ENCODE measurements at regions not wholly inside any gene's neighbourhood (a gene's known extent, or its start where the extent isn't known, plus 50 kb on each side); places are given as distances from the start of the nearest gene placed in this dataset.

DNA sequence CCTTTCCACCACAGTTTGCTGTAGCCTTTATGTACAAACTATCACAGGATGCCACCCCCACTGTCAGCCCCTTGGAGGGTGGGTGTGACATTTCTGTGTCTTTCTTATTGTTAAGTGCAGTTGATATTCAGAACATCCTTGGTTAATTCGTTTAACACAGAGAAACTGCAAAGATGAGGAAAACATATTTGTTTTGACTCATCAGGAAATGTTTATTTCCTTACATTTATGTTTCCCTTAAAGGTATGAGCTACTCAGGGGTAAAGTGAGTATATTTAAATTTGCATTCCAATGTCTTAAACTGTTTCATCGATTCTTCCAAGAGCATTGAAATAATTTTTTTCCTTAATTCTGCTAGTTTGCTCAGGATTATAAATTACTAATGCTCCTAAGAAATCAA is 243.4 kb downstream of the RDH14 start:
- H3K27me3 ChIP-seq (ENCODE audit: control insufficient read depth in 2 of 2, insufficient read depth in 2 of 2, low read length in 2 of 2) = no peaks in the 10 kb centered on the region
- peak overlapping the region; percentile 57 for H3K4me2 ChIP-seq (ENCODE audit: insufficient read depth, low read length)
- H3K9ac ChIP-seq (replicated peaks; ENCODE audit: extremely low read depth, insufficient read depth, low read length) = no peak overlapping the region
- no peak overlapping the region for H2AFZ ChIP-seq (ENCODE audit: low read depth, low read length)
- CTCF ChIA-PET = interaction anchor here (1.6 kb wide), 1 partner anchor 17 kb away, joined by 3 read pairs; no protein-coding TSS in a partner anchor
- no TSS peak for BruUV-seq (replicated peaks)
- TF ChIP-seq FOS (IDR thresholded peaks at IDR 0.05; ENCODE audit: borderline replicate concordance, insufficient read depth, low read length) (peak; percentile 50), JUN (IDR thresholded peaks at IDR 0.05; ENCODE audit: borderline replicate concordance, insufficient read depth, insufficient read length, low read depth) (no peak)
- dilution Hi-C loops (cut with MboI; ENCODE audit: extremely low pct_ligation_motif_present, low sequenced_read_pairs) (no loop called here), intact Hi-C loops (cut with micrococcal nuclease) (loop anchor here (1.0 to 2.0 kb wide), 2 partner anchors 18 to 22 kb away; no protein-coding TSS in a partner anchor)
- H3K4me1 ChIP-seq (ENCODE audit: control insufficient read depth, extremely low read depth, insufficient read depth, low read length) = peaks cover 16% of the 10 kb centered on the region
- POLR2A ChIA-PET = no interaction called here
- no peaks in the 10 kb centered on the region for H3K36me3 ChIP-seq (ENCODE audit: control insufficient read depth in 2 of 2, extremely low read depth in 1 of 2, insufficient read depth in 2 of 2, low read length in 2 of 2)
- H3K27ac ChIP-seq (ENCODE audit: insufficient read depth, low read depth, low read length) = no peak overlapping the region
- no peaks in the 10 kb centered on the region for H4K20me1 ChIP-seq (replicated peaks; ENCODE audit: control insufficient read depth, extremely low read depth, insufficient read depth, low read length)
- peaks cover 4% of the 10 kb centered on the region for H3K9me3 ChIP-seq (replicated peaks; ENCODE audit: control insufficient read depth, insufficient read depth, low read length)
- peak; percentile 43 for DNase-seq (ENCODE audit: low read depth, low spot score)
- no peaks in the 10 kb centered on the region for H3K9me1 ChIP-seq (replicated peaks; ENCODE audit: control insufficient read depth, extremely low read depth, insufficient read depth, low read length)
- H3K4me3 ChIP-seq (replicated peaks in 1 of 3; ENCODE audit: insufficient read depth in 1 of 3, low read depth in 1 of 3, low read length in 3 of 3) = peak overlapping the region in 1 of 3 experiments; percentile 45
- no peaks in the 10 kb centered on the region for H3K79me2 ChIP-seq (ENCODE audit: control insufficient read depth, insufficient read depth, low read length)
- FAIRE-seq = no peak

- H3K27me3 ChIP-seq (ENCODE audit: control insufficient read depth in 2 of 2, insufficient read depth in 2 of 2, low read length in 2 of 2) = no peaks in the 10 kb centered on the region
- dilution Hi-C loops (cut with MboI; ENCODE audit: extremely low pct_ligation_motif_present, low sequenced_read_pairs) = no loop called here
- no peak overlapping the region for H3K9ac ChIP-seq (replicated peaks; ENCODE audit: extremely low read depth, insufficient read depth, low read length)
- DNase-seq (ENCODE audit: low read depth, low spot score) (no peak), FAIRE-seq (no peak)
- POLR2A ChIA-PET = no interaction called here
- H3K79me2 ChIP-seq (ENCODE audit: control insufficient read depth, insufficient read depth, low read length) = peaks cover 7% of the 10 kb centered on the region
- no peak overlapping the region for H3K4me3 ChIP-seq (replicated peaks in 1 of 3; ENCODE audit: insufficient read depth in 1 of 3, low read depth in 1 of 3, low read length in 3 of 3)
- H3K36me3 ChIP-seq (ENCODE audit: control insufficient read depth in 2 of 2, extremely low read depth in 1 of 2, insufficient read depth in 2 of 2, low read length in 2 of 2) = peaks cover 0 to 8% of the 10 kb centered on the region in 2 experiments
- CTCF ChIA-PET = interaction anchor here (1.0 kb wide), 1 partner anchor 9 kb away, joined by 3 read pairs; no protein-coding TSS in a partner anchor
- no TSS peak for BruUV-seq (replicated peaks)
- no peak overlapping the region for H3K27ac ChIP-seq (ENCODE audit: insufficient read depth, low read depth, low read length)
- peaks cover 16% of the 10 kb centered on the region for H3K4me1 ChIP-seq (ENCODE audit: control insufficient read depth, extremely low read depth, insufficient read depth, low read length)
- no peak overlapping the region for H3K4me2 ChIP-seq (ENCODE audit: insufficient read depth, low read length)
- intact Hi-C loops (cut with micrococcal nuclease) = no loop called here
- peaks cover 4% of the 10 kb centered on the region for H3K9me3 ChIP-seq (replicated peaks; ENCODE audit: control insufficient read depth, insufficient read depth, low read length)
- H4K20me1 ChIP-seq (replicated peaks; ENCODE audit: control insufficient read depth, extremely low read depth, insufficient read depth, low read length) = no peaks in the 10 kb centered on the region
- H2AFZ ChIP-seq (ENCODE audit: low read depth, low read length) = no peak overlapping the region
- no peaks in the 10 kb centered on the region for H3K9me1 ChIP-seq (replicated peaks; ENCODE audit: control insufficient read depth, extremely low read depth, insufficient read depth, low read length)
- TF ChIP-seq MYC (IDR thresholded peaks at IDR 0.05; ENCODE audit: low read depth, low read length) = no peak
- TF ChIP-seq JUN (IDR thresholded peaks at IDR 0.05; ENCODE audit: borderline replicate concordance, insufficient read depth, insufficient read length, low read depth) = no peak
- TF ChIP-seq MAX (IDR thresholded peaks at IDR 0.05; ENCODE audit: insufficient read depth, insufficient read length) = no peak
- no peak for TF ChIP-seq FOS (IDR thresholded peaks at IDR 0.05; ENCODE audit: borderline replicate concordance, insufficient read depth, low read length)
- no peak for TF ChIP-seq GATA2 (IDR thresholded peaks at IDR 0.05; ENCODE audit: insufficient read depth, insufficient read length, low read depth, low read length)
- no peak for TF ChIP-seq POLR2AphosphoS5 (IDR thresholded peaks at IDR 0.05; ENCODE audit: insufficient read depth, low read depth, low read length)
These were observed 247.6 kb downstream of the RDH14 start for GRCh38 chr2:18312818-18313217.

All from endothelial cell of umbilical vein (primary cell).